Upper lobe of right lung (tissue), 1 donor: ENCODE measurements at regions not wholly inside any gene's neighbourhood (a gene's known extent, or its start where the extent isn't known, plus 50 kb on each side); places are given as distances from the start of the nearest gene placed in this dataset.

Experiments
- ATAC-seq: fragments of 200-7000 bp; cut with Tn5 transposase; one replicate; pipeline ENCODE4 v1.9.1; 2020; ENCODE audit warnings: mild to moderate bottlenecking, moderate library complexity
- DNase-seq: peaks from one replicate; pipeline ENCODE4 v3.0.0-alpha.2; 2020
- H3K27ac ChIP-seq: fragments of 200-600 bp; one replicate; pipeline ENCODE4 v1.8.0; 2022
- H3K27me3 ChIP-seq: fragments of 200-600 bp; one replicate; pipeline ENCODE4 v1.8.0; 2022; ENCODE audit warnings: mild to moderate bottlenecking
- H3K36me3 ChIP-seq: fragments of 200-600 bp; one replicate; pipeline ENCODE4 v1.8.0; 2022
- H3K4me1 ChIP-seq: fragments of 200-600 bp; one replicate; pipeline ENCODE4 v1.8.0; 2022
- H3K4me3 ChIP-seq: fragments of 200-600 bp; one replicate; pipeline ENCODE4 v1.8.0; 2022; ENCODE audit warnings: mild to moderate bottlenecking
- H3K9me3 ChIP-seq: fragments of 200-600 bp; one replicate; pipeline ENCODE4 v1.8.0; 2022
- intact Hi-C: fragments of 100-400 bp; cut with DNase I; formaldehyde crosslinking; loops from one replicate; pipeline ENCODE4 v1.11.0; 2022
- TF ChIP-seq, protein P1 (sequence below): fragments of 200-600 bp; IDR thresholded peaks from one replicate; pipeline ENCODE4 v1.8.0; 2022; ENCODE audit warnings: antibody characterized with exemption
- donor health status: DM: no; HTN: yes; CAD: no; lungs with severe emphysema.

- H3K9me3 ChIP-seq, result no peaks in the 10 kb centered on the region
- no peak overlapping the region for H3K4me3 ChIP-seq
- no peaks in the 10 kb centered on the region for H3K27me3 ChIP-seq
- no peak for ATAC-seq
- DNase-seq, result no peak
- intact Hi-C loops, result no loop called here
- H3K36me3 ChIP-seq, result no peaks in the 10 kb centered on the region
- no peak overlapping the region for H3K27ac ChIP-seq
- peaks cover 9% of the 10 kb centered on the region for H3K4me1 ChIP-seq
- TF ChIP-seq, protein P1, sequence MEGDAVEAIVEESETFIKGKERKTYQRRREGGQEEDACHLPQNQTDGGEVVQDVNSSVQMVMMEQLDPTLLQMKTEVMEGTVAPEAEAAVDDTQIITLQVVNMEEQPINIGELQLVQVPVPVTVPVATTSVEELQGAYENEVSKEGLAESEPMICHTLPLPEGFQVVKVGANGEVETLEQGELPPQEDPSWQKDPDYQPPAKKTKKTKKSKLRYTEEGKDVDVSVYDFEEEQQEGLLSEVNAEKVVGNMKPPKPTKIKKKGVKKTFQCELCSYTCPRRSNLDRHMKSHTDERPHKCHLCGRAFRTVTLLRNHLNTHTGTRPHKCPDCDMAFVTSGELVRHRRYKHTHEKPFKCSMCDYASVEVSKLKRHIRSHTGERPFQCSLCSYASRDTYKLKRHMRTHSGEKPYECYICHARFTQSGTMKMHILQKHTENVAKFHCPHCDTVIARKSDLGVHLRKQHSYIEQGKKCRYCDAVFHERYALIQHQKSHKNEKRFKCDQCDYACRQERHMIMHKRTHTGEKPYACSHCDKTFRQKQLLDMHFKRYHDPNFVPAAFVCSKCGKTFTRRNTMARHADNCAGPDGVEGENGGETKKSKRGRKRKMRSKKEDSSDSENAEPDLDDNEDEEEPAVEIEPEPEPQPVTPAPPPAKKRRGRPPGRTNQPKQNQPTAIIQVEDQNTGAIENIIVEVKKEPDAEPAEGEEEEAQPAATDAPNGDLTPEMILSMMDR, result no peak
These were observed 87.1 kb upstream of the IKZF1 start for GRCh38 chr7:50217401-50217800.

- no peaks in the 10 kb centered on the region for H3K27me3 ChIP-seq
- DNase-seq (no peak), ATAC-seq (no peak)
- intact Hi-C loops, result no loop called here
- H3K4me1 ChIP-seq, result peaks cover 9% of the 10 kb centered on the region
- no peaks in the 10 kb centered on the region for H3K36me3 ChIP-seq
- no peak overlapping the region for H3K27ac ChIP-seq
- no peaks in the 10 kb centered on the region for H3K9me3 ChIP-seq
- H3K4me3 ChIP-seq, result no peak overlapping the region
- TF ChIP-seq, protein P1, result no peak
These were observed 87.9 kb upstream of the IKZF1 start for GRCh38 chr7:50216626-50217025.

DNA sequence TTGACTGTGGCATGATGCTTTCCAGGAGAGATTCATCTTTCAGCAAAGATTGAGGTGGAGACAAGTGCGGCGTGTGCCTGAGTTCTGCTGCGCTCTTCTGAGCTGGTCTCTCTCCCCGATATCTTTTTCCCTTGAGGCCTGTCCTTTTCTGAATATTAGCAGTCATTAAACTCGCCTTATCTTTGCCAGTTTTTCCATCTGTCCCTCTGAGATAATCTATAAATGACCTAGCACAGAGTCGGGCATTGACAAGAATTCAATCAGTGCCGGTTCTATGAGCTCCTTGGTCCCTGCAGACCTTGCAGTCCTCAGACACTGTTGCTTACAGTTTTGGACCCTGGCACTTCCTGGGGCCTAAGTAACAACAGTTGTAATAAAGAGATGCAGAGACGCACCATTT lies 89.7 kb upstream of the IKZF1 start:
- Histone ChIP-seq H3K27me3 (no peaks in the 10 kb centered on the region), H3K27ac (no peak overlapping the region), H3K36me3 (no peaks in the 10 kb centered on the region), H3K9me3 (no peaks in the 10 kb centered on the region), H3K4me3 (no peak overlapping the region), H3K4me1 (peaks cover 9% of the 10 kb centered on the region)
- TF ChIP-seq, protein P1, result no peak
- no peak for ATAC-seq
- DNase-seq, result no peak
- intact Hi-C loops, result no loop called here

- no peaks in the 10 kb centered on the region for H3K9me3 ChIP-seq
- no peak overlapping the region for H3K4me3 ChIP-seq
- ATAC-seq (no peak), DNase-seq (no peak)
- intact Hi-C loops, result no loop called here
- no peaks in the 10 kb centered on the region for H3K36me3 ChIP-seq
- peaks cover 9% of the 10 kb centered on the region for H3K4me1 ChIP-seq
- H3K27me3 ChIP-seq, result no peaks in the 10 kb centered on the region
- H3K27ac ChIP-seq, result no peak overlapping the region
- TF ChIP-seq, protein P1, result no peak
These were observed 90.3 kb upstream of the IKZF1 start for GRCh38 chr7:50214126-50214670.

GRCh38 chr7:50213622-50214017 lies 90.9 kb upstream of the IKZF1 start:
- no peaks in the 10 kb centered on the region for H3K9me3 ChIP-seq
- TF ChIP-seq, protein P1, result no peak

More at GRCh38 chr7:50213622-50214017, 90.9 kb upstream of the IKZF1 start:
- ATAC-seq (no peak), DNase-seq (no peak)
- Histone ChIP-seq H3K4me3 (no peak overlapping the region), H3K27ac (no peak overlapping the region), H3K36me3 (no peaks in the 10 kb centered on the region), H3K27me3 (no peaks in the 10 kb centered on the region), H3K4me1 (peaks cover 9% of the 10 kb centered on the region)
- intact Hi-C loops, result no loop called here
